ENCODE measurements at regions not wholly inside any gene's neighbourhood (a gene's known extent, or its start where the extent isn't known, plus 50 kb on each side); places are given as distances from the start of the nearest gene placed in this dataset.
A peak's percentile ranks its signal among the peaks of the same experiment; 100 is the strongest.

DNA sequence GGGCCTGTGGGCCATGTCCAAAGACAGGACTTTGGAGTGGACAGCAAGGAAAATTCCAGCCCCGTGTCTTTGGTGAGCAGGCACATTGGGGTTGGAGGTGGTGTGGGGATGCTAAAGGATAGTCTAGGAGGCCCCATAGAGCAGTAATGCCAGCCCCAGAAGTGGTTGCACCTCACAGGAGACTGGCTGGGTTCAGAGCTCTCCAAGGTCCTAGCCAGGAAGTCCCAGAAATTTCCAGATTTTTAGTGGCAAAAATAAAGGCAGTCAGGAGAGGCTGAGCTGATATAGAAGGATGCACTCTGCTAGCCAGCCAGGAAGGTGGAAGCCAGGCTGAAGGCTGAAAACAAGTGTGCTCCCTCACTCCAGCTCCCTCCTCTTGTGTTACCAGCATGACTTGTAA lies 144.0 kb upstream of the KCND3 start:
- ChIA-PET POLR2A (no interaction called here), SMC1A (ENCODE audit: uncharacterized antibody, unreplicated experiment) (no interaction called here), CTCF (no interaction called here), RAD21 (ENCODE audit: unreplicated experiment) (no interaction called here)
- Histone ChIP-seq H3K27ac (ENCODE audit: control insufficient read depth, insufficient read depth) (no peak overlapping the region), H3K9me3 (replicated peaks; ENCODE audit: control insufficient read depth, insufficient read depth, low read length) (no peaks in the 10 kb centered on the region), H2AFZ (ENCODE audit: control insufficient read depth, low read depth, low read length) (no peak overlapping the region), H3K79me2 (ENCODE audit: control insufficient read depth, insufficient read depth, low read length) (no peaks in the 10 kb centered on the region), H3K27me3 (replicated peaks in 1 of 2; ENCODE audit: control insufficient read depth in 2 of 2, insufficient read depth in 2 of 2, low read length in 1 of 2) (no peaks in the 10 kb centered on the region), H3K4me3 (no peak overlapping the region), H3K4me2 (ENCODE audit: control insufficient read depth, insufficient read depth) (no peak overlapping the region), H3K4me1 (ENCODE audit: control insufficient read depth, insufficient read depth, low read length) (no peaks in the 10 kb centered on the region), H4K20me1 (ENCODE audit: control insufficient read depth, insufficient read depth) (no peaks in the 10 kb centered on the region), H3K36me3 (ENCODE audit: control insufficient read depth in 2 of 2, insufficient read depth in 2 of 2, low read length in 1 of 2) (no peaks in the 10 kb centered on the region), H3K9ac (ENCODE audit: control insufficient read depth, insufficient read depth, low read length) (no peak overlapping the region)
- 63% methylated on average over 1 of the region's 1 CpG for WGBS (ENCODE audit: insufficient coverage, insufficient replicate concordance, low lambda C conversion rate, missing lambda C conversion rate)
- no TSS peak for BruUV-seq (replicated peaks)
- in situ Hi-C loops (cut with MboI), result no loop called here
- TF ChIP-seq, protein P1, sequence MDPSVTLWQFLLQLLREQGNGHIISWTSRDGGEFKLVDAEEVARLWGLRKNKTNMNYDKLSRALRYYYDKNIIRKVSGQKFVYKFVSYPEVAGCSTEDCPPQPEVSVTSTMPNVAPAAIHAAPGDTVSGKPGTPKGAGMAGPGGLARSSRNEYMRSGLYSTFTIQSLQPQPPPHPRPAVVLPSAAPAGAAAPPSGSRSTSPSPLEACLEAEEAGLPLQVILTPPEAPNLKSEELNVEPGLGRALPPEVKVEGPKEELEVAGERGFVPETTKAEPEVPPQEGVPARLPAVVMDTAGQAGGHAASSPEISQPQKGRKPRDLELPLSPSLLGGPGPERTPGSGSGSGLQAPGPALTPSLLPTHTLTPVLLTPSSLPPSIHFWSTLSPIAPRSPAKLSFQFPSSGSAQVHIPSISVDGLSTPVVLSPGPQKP (IDR thresholded peaks at IDR 0.05; ENCODE audit: low read depth, low read length), result no peak
- TF ChIP-seq, protein P2, sequence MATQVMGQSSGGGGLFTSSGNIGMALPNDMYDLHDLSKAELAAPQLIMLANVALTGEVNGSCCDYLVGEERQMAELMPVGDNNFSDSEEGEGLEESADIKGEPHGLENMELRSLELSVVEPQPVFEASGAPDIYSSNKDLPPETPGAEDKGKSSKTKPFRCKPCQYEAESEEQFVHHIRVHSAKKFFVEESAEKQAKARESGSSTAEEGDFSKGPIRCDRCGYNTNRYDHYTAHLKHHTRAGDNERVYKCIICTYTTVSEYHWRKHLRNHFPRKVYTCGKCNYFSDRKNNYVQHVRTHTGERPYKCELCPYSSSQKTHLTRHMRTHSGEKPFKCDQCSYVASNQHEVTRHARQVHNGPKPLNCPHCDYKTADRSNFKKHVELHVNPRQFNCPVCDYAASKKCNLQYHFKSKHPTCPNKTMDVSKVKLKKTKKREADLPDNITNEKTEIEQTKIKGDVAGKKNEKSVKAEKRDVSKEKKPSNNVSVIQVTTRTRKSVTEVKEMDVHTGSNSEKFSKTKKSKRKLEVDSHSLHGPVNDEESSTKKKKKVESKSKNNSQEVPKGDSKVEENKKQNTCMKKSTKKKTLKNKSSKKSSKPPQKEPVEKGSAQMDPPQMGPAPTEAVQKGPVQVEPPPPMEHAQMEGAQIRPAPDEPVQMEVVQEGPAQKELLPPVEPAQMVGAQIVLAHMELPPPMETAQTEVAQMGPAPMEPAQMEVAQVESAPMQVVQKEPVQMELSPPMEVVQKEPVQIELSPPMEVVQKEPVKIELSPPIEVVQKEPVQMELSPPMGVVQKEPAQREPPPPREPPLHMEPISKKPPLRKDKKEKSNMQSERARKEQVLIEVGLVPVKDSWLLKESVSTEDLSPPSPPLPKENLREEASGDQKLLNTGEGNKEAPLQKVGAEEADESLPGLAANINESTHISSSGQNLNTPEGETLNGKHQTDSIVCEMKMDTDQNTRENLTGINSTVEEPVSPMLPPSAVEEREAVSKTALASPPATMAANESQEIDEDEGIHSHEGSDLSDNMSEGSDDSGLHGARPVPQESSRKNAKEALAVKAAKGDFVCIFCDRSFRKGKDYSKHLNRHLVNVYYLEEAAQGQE (IDR thresholded peaks at IDR 0.05; ENCODE audit: low read depth, low read length), result peak; percentile 36; the same call in 1 of the 2 replicates
- intact Hi-C loops (cut with micrococcal nuclease; ENCODE audit: unreplicated experiment), result no loop called here
- DNase-seq (ENCODE audit: low read depth, low spot score), result no peak
- no peak for ATAC-seq
- FAIRE-seq, result no peak

DNA sequence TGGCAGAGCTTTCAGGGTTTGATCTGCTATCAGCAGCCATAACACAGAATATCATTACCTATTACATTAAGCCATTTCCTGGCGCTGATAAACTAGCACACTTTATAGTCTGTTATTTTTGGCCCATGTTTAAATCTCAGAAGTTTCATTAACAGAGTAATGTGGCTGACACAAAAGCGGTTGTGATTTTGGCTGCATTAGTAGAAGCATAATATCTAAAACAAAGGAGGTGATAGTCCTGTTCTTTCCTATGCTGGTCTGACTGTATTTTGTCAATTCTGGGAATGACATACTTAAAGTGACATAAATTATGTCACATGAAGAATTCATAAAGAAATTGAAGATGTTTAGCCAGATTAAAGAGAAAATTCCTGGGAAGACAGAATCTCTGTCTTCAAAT lies 151.3 kb upstream of the KCND3 start:
- H3K4me1 ChIP-seq (ENCODE audit: control insufficient read depth, insufficient read depth, low read length), result no peaks in the 10 kb centered on the region
- in situ Hi-C loops (cut with MboI) (no loop called here), intact Hi-C loops (cut with micrococcal nuclease; ENCODE audit: unreplicated experiment) (no loop called here)
- ATAC-seq (no peak), DNase-seq (ENCODE audit: low read depth, low spot score) (no peak), FAIRE-seq (no peak)
- POLR2A ChIA-PET, result no interaction called here
- SMC1A ChIA-PET (ENCODE audit: uncharacterized antibody, unreplicated experiment), result interaction anchor here (0.6 kb wide), 1 partner anchor 321 kb away, joined by 3 read pairs; no protein-coding TSS in a partner anchor
- H3K36me3 ChIP-seq (ENCODE audit: control insufficient read depth in 2 of 2, insufficient read depth in 2 of 2, low read length in 1 of 2), result no peaks in the 10 kb centered on the region
- BruUV-seq (replicated peaks), result no TSS peak
- H4K20me1 ChIP-seq (ENCODE audit: control insufficient read depth, insufficient read depth), result no peaks in the 10 kb centered on the region
- H2AFZ ChIP-seq (ENCODE audit: control insufficient read depth, low read depth, low read length), result no peak overlapping the region
- 0% methylated on average over 2 of the region's 2 CpGs for WGBS (ENCODE audit: insufficient coverage, insufficient replicate concordance, low lambda C conversion rate, missing lambda C conversion rate)
- no peak overlapping the region for H3K4me3 ChIP-seq
- H3K4me2 ChIP-seq (ENCODE audit: control insufficient read depth, insufficient read depth), result no peak overlapping the region
- no peak overlapping the region for H3K27ac ChIP-seq (ENCODE audit: control insufficient read depth, insufficient read depth)
- no peaks in the 10 kb centered on the region for H3K79me2 ChIP-seq (ENCODE audit: control insufficient read depth, insufficient read depth, low read length)
- peaks cover 0 to 2% of the 10 kb centered on the region in 2 experiments; a peak in 2 of 4 replicates for H3K27me3 ChIP-seq (replicated peaks in 1 of 2; ENCODE audit: control insufficient read depth in 2 of 2, insufficient read depth in 2 of 2, low read length in 1 of 2)
- RAD21 ChIA-PET (ENCODE audit: unreplicated experiment), result interaction anchor here (0.9 kb wide), 1 partner anchor 196 kb away, joined by 3 read pairs; no protein-coding TSS in a partner anchor
- H3K9me3 ChIP-seq (replicated peaks; ENCODE audit: control insufficient read depth, insufficient read depth, low read length), result no peaks in the 10 kb centered on the region
- CTCF ChIA-PET, result no interaction called here
- no peak overlapping the region for H3K9ac ChIP-seq (ENCODE audit: control insufficient read depth, insufficient read depth, low read length)
- TF ChIP-seq, protein P3, sequence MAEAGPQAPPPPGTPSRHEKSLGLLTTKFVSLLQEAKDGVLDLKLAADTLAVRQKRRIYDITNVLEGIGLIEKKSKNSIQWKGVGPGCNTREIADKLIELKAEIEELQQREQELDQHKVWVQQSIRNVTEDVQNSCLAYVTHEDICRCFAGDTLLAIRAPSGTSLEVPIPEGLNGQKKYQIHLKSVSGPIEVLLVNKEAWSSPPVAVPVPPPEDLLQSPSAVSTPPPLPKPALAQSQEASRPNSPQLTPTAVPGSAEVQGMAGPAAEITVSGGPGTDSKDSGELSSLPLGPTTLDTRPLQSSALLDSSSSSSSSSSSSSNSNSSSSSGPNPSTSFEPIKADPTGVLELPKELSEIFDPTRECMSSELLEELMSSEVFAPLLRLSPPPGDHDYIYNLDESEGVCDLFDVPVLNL (IDR thresholded peaks at IDR 0.05; ENCODE audit: low read depth, low read length), result no peak
- TF ChIP-seq, protein P4, sequence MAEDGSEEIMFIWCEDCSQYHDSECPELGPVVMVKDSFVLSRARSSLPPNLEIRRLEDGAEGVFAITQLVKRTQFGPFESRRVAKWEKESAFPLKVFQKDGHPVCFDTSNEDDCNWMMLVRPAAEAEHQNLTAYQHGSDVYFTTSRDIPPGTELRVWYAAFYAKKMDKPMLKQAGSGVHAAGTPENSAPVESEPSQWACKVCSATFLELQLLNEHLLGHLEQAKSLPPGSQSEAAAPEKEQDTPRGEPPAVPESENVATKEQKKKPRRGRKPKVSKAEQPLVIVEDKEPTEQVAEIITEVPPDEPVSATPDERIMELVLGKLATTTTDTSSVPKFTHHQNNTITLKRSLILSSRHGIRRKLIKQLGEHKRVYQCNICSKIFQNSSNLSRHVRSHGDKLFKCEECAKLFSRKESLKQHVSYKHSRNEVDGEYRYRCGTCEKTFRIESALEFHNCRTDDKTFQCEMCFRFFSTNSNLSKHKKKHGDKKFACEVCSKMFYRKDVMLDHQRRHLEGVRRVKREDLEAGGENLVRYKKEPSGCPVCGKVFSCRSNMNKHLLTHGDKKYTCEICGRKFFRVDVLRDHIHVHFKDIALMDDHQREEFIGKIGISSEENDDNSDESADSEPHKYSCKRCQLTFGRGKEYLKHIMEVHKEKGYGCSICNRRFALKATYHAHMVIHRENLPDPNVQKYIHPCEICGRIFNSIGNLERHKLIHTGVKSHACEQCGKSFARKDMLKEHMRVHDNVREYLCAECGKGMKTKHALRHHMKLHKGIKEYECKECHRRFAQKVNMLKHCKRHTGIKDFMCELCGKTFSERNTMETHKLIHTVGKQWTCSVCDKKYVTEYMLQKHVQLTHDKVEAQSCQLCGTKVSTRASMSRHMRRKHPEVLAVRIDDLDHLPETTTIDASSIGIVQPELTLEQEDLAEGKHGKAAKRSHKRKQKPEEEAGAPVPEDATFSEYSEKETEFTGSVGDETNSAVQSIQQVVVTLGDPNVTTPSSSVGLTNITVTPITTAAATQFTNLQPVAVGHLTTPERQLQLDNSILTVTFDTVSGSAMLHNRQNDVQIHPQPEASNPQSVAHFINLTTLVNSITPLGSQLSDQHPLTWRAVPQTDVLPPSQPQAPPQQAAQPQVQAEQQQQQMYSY (CRISPR knock-in tag; IDR thresholded peaks at IDR 0.05), result no peak
- TF ChIP-seq FOS (IDR thresholded peaks at IDR 0.05; ENCODE audit: borderline replicate concordance, extremely low read depth, insufficient read length), result no peak

Measured in GM12878 (cell line).